A549 (cell line): ENCODE measurements at regions not wholly inside any gene's neighbourhood (a gene's known extent, or its start where the extent isn't known, plus 50 kb on each side); places are given as distances from the start of the nearest gene placed in this dataset.

ENCODE experiments used
- ATAC-seq, 2 experiments: fragments of 200-7000 bp in 1 of 2; fragments of >200 bp in 1 of 2; cut with Nextera tagmentation in 1 of 2; cut with Tn5 transposase in 1 of 2; 3 replicates each; pipeline versions ENCODE4 v1.8.0 to v1.9.1; 2018 to 2020; ENCODE audit warnings: mild to moderate bottlenecking in 1 of 2, moderate library complexity in 1 of 2
- CTCF ChIA-PET: fragments of 300-600 bp; sonication (Branson Sonifier 250); formaldehyde crosslinking; extraction: SDS; loops from one replicate; lab custom pipeline; 2021; ENCODE audit warnings: antibody characterized with exemption, inconsistent platforms; lab: Yijun Ruan, JAX
- POLR2A ChIA-PET: fragments of 350-600 bp; formaldehyde crosslinking; extraction: SDS; loops from one replicate; lab custom pipeline; 2021; ENCODE audit warnings: antibody characterized with exemption, inconsistent platforms; lab: Yijun Ruan, JAX
- DNase-seq, 2 experiments: peaks; one replicate each; pipeline versions ENCODE4 v3.0.0 to v3.0.0-alpha.2; 2011 to 2016; ENCODE audit warnings: low read depth in 1 of 2, low spot score in 1 of 2
- FAIRE-seq: peaks from 2 replicates; lab custom pipeline; 2011; peaks lifted over from hg19 to GRCh38; lab: Jason Lieb, UNC
- H3K27ac ChIP-seq, 2 experiments: fragments of >200 bp; sonication (Bioruptor Twin); formaldehyde crosslinking; 3 replicates each; pipeline ENCODE4 v1.5.1; 2016 to 2017
- H3K4me1 ChIP-seq: fragments of >200 bp; sonication (Bioruptor Twin); formaldehyde crosslinking; 3 replicates; pipeline ENCODE4 v1.6.1; 2016
- H3K4me2 ChIP-seq: fragments of >200 bp; sonication (Bioruptor Twin); formaldehyde crosslinking; 3 replicates; pipeline ENCODE4 v1.6.1; 2016
- H3K4me3 ChIP-seq: fragments of >200 bp; sonication (Bioruptor Twin); formaldehyde crosslinking; 3 replicates; pipeline ENCODE4 v1.5.1; 2016
- H3K9me3 ChIP-seq: fragments of >200 bp; sonication (Bioruptor Twin); formaldehyde crosslinking; 3 replicates; pipeline ENCODE4 v1.6.1; 2016
- ATOH8 ChIP-seq: fragments of 250-450 bp; sonication (Bioruptor Pico); IDR thresholded peaks from 2 replicates; pipeline ENCODE4 v1.5.0; 2020; ENCODE audit warnings: low read depth, mild to moderate bottlenecking, moderate library complexity
- CBX8 ChIP-seq: fragments of 200-600 bp; sonication (generic); IDR thresholded peaks from 2 replicates; pipeline ENCODE4 v1.6.1; 2016
- CEBPB ChIP-seq, 2 experiments: fragments of >200 bp in 1 of 2; sonication (Bioruptor Twin) in 1 of 2; formaldehyde crosslinking in 1 of 2; IDR thresholded peaks; 2 replicates each; pipeline ENCODE4 v1.6.1; 2012 to 2016
- CHD2 ChIP-seq: fragments of 150-350 bp; IDR thresholded peaks from 2 replicates; pipeline ENCODE4 v1.6.1; 2014; ENCODE audit warnings: low read length; ENCODE audit not compliant: partially characterized antibody
- E2F6 ChIP-seq: IDR thresholded peaks from 2 replicates; pipeline ENCODE4 v1.6.1; 2012; ENCODE audit warnings: low read depth, borderline replicate concordance
- EHMT2 ChIP-seq: fragments of 200-600 bp; sonication (generic); IDR thresholded peaks from 2 replicates; pipeline ENCODE4 v1.6.1; 2016; ENCODE audit warnings: antibody characterized with exemption, low read depth, mild to moderate bottlenecking, moderate library complexity
- ELK1 ChIP-seq: fragments of 150-350 bp; IDR thresholded peaks from 2 replicates; pipeline ENCODE4 v1.6.1; 2014; ENCODE audit warnings: low read depth, mild to moderate bottlenecking, low read length
- EP300 ChIP-seq, 2 experiments: fragments of >200 bp; sonication (Bioruptor Twin); formaldehyde crosslinking; IDR thresholded peaks; 2 replicates in 1 of 2; 3 replicates in 1 of 2; pipeline ENCODE4 v1.6.1; 2016 to 2017
- FOSL2 ChIP-seq, 2 experiments: fragments of 450-650 bp in 1 of 2; fragments of >200 bp in 1 of 2; sonication (Bioruptor Twin) in 1 of 2; formaldehyde crosslinking; IDR thresholded peaks; 2 replicates each; pipeline versions ENCODE4 v1.5.0 to v1.6.1; 2016 to 2020; ENCODE audit warnings: mild to moderate bottlenecking in 1 of 2, moderate library complexity in 1 of 2
- GATA3 ChIP-seq: IDR thresholded peaks from 2 replicates; pipeline ENCODE4 v1.6.1; 2012; ENCODE audit warnings: borderline replicate concordance
- HDAC2 ChIP-seq: fragments of 200-600 bp; sonication (generic); IDR thresholded peaks from 2 replicates; pipeline ENCODE4 v1.6.1; 2016
- HES2 ChIP-seq: fragments of >200 bp; sonication (Bioruptor Twin); formaldehyde crosslinking; IDR thresholded peaks from 2 replicates; pipeline ENCODE4 v1.6.1; 2016
- HOXB13 ChIP-seq: fragments of 250-450 bp; sonication (Bioruptor Pico); IDR thresholded peaks from 2 replicates; pipeline ENCODE4 v1.5.0; 2020; ENCODE audit warnings: low read depth, mild to moderate bottlenecking, moderate library complexity
- HOXB5 ChIP-seq: fragments of 250-450 bp; sonication (Bioruptor Pico); IDR thresholded peaks from 2 replicates; pipeline ENCODE4 v1.5.0; 2020; ENCODE audit warnings: mild to moderate bottlenecking, moderate library complexity
- KDM1A ChIP-seq: fragments of 200-600 bp; sonication (generic); IDR thresholded peaks from 2 replicates; pipeline ENCODE4 v1.6.1; 2016; ENCODE audit warnings: low read depth, mild to moderate bottlenecking
- KDM5A ChIP-seq: fragments of 200-600 bp; sonication (generic); IDR thresholded peaks from 2 replicates; pipeline ENCODE4 v1.6.1; 2016; ENCODE audit warnings: antibody characterized with exemption, mild to moderate bottlenecking
- MAX ChIP-seq: IDR thresholded peaks from 2 replicates; pipeline ENCODE4 v1.6.1; 2012
- MAZ ChIP-seq: fragments of 150-350 bp; IDR thresholded peaks from 2 replicates; pipeline ENCODE4 v1.6.1; 2014; ENCODE audit warnings: antibody characterized with exemption, low read depth, low read length, borderline replicate concordance
- POLR2A ChIP-seq: IDR thresholded peaks from 2 replicates; pipeline ENCODE4 v1.6.1; 2012; ENCODE audit warnings: mild to moderate bottlenecking, low read length
- RAD21 ChIP-seq, 2 experiments: fragments of >200 bp in 1 of 2; sonication (Bioruptor Twin) in 1 of 2; formaldehyde crosslinking in 1 of 2; IDR thresholded peaks in 1 of 2; conservative IDR thresholded peaks in 1 of 2; 2 replicates in 1 of 2; 3 replicates in 1 of 2; pipeline ENCODE4 v1.6.1; 2012 to 2018; ENCODE audit warnings: inconsistent platforms in 1 of 2
- REST ChIP-seq: fragments of 200-600 bp; sonication (generic); IDR thresholded peaks from 2 replicates; pipeline ENCODE4 v1.6.1; 2016; ENCODE audit warnings: antibody characterized with exemption, mild to moderate bottlenecking, moderate library complexity
- RFX5 ChIP-seq: fragments of 450-650 bp; IDR thresholded peaks from 2 replicates; pipeline ENCODE4 v1.7.1; 2014; ENCODE audit warnings: antibody characterized with exemption, mild to moderate bottlenecking, moderate library complexity
- SMC3 ChIP-seq: fragments of >200 bp; sonication (Bioruptor Twin); formaldehyde crosslinking; IDR thresholded peaks from 3 replicates; pipeline ENCODE4 v1.6.1; 2018; ENCODE audit warnings: inconsistent platforms
- USF2 ChIP-seq: fragments of 450-650 bp; IDR thresholded peaks from 2 replicates; pipeline ENCODE4 v1.6.1; 2014; ENCODE audit warnings: antibody characterized with exemption
- ZC3H11A ChIP-seq: fragments of 450-650 bp; IDR thresholded peaks from 2 replicates; pipeline ENCODE4 v1.6.1; 2014; ENCODE audit warnings: antibody characterized with exemption, mild to moderate bottlenecking
- ZNF302 ChIP-seq: fragments of 250-450 bp; sonication (Bioruptor Pico); IDR thresholded peaks from 2 replicates; pipeline ENCODE4 v1.9.0; 2021; ENCODE audit warnings: inconsistent platforms, mild to moderate bottlenecking, moderate library complexity
- whole genome bisulfite sequencing: methylation state at CpG from one replicate; pipeline ENCODE4 v1.1.6; 2017; ENCODE audit errors: missing lambda C conversion rate; 5-methylcytosine and 5-hydroxymethylcytosine counted together

GRCh38 chr7:46146454-46147255 is 225.6 kb upstream of the IGFBP3 start:
- H3K9me3 ChIP-seq: peaks cover 8% of the 10 kb centered on the region; the same call in 1 of the 3 replicates
- H3K4me2 ChIP-seq: peak overlapping the region; percentile 52; the same call in 2 of the 3 replicates
- 49% methylated on average over 11 of the region's 11 CpGs for WGBS
- H3K27ac ChIP-seq: peak overlapping the region; percentile 84 to 92
- H3K4me3 ChIP-seq: no peak overlapping the region
- DNase-seq (peak; percentile 24 to 61), FAIRE-seq (no peak)
- ChIA-PET CTCF (interaction anchor here (3.6 kb wide), 1 partner anchor 223 kb away, joined by 17 read pairs; no protein-coding TSS in a partner anchor), POLR2A (no interaction called here)
- no peak for TF ChIP-seq HES2
- TF ChIP-seq SMC3: no peak
- peak; percentile 73 for TF ChIP-seq GATA3
- TF ChIP-seq E2F6: peak; percentile 60; the same call in 1 of the 2 replicates
- TF ChIP-seq ZC3H11A: no peak
- TF ChIP-seq REST: no peak
- TF ChIP-seq CEBPB (IDR thresholded peaks at IDR 0.05): peak; percentile 28 to 83; a peak in 2 of 4 replicates
- no peak for TF ChIP-seq ATOH8 (CRISPR knock-in tag)
- no peak for TF ChIP-seq POLR2A
- peak; percentile 57; the same call in 1 of the 2 replicates for TF ChIP-seq USF2
- no peak; the same call in 1 of the 2 replicates for TF ChIP-seq MAX
- no peak for TF ChIP-seq MAZ
- no peak for TF ChIP-seq EHMT2
- no peak for TF ChIP-seq HDAC2
- TF ChIP-seq KDM1A: no peak
- TF ChIP-seq KDM5A: no peak
- TF ChIP-seq CHD2: no peak
- peak; percentile 29 to 64; a peak in 2 of 5 replicates for TF ChIP-seq EP300 (IDR thresholded peaks at IDR 0.05)
- TF ChIP-seq HOXB13 (CRISPR knock-in tag): no peak
- TF ChIP-seq RFX5: no peak
- TF ChIP-seq HOXB5 (CRISPR knock-in tag): 0 out of 2 replicates have a peak, but pooled peaks have one; percentile 20
- no peak for TF ChIP-seq ZNF302
- TF ChIP-seq FOSL2 (IDR thresholded peaks at IDR 0.05): no peak
- no peak for TF ChIP-seq FOSL2 (CRISPR knock-in tag; IDR thresholded peaks at IDR 0.05)
- TF ChIP-seq ELK1: no peak
- TF ChIP-seq CBX8: no peak
- TF ChIP-seq RAD21 (conservative IDR thresholded peaks at IDR 0.05 in 1 of 2, IDR thresholded peaks at IDR 0.05 in 1 of 2): 0 out of 5 replicates have a peak, but pooled peaks of 1 of the 2 experiments have one; percentile 10
- TF ChIP-seq, all 56 proteins: peak for 7
- peak; percentile 63 to 75 for ATAC-seq
- peaks cover 32% of the 10 kb centered on the region for H3K4me1 ChIP-seq
